Mucosa of descending colon (tissue), 3 donors: ENCODE measurements at regions not wholly inside any gene's neighbourhood (a gene's known extent, or its start where the extent isn't known, plus 50 kb on each side); places are given as distances from the start of the nearest gene placed in this dataset.

Experiments used
- ATAC-seq: fragments of 200-7000 bp; cut with Tn5 transposase; one replicate; pipeline ENCODE4 v1.9.1; 2020; ENCODE audit warnings: mild to moderate bottlenecking, moderate library complexity
- DNase-seq, 3 donors: peaks; one replicate each; pipeline ENCODE4 v3.0.0-alpha.2; 2020
- H3K36me3 ChIP-seq: fragments of 200-600 bp; one replicate; pipeline ENCODE4 v1.8.0; 2021; ENCODE audit warnings: low read depth, mild to moderate bottlenecking
- H3K4me1 ChIP-seq: fragments of 200-600 bp; one replicate; pipeline ENCODE4 v1.8.0; 2021; ENCODE audit warnings: low read depth, mild to moderate bottlenecking
- H3K4me3 ChIP-seq: fragments of 200-600 bp; one replicate; pipeline ENCODE4 v1.8.0; 2021; ENCODE audit warnings: mild to moderate bottlenecking
- H3K9me3 ChIP-seq: fragments of 200-600 bp; one replicate; pipeline ENCODE4 v1.8.0; 2021; ENCODE audit warnings: mild to moderate bottlenecking
- CTCF ChIP-seq: fragments of 200-600 bp; IDR thresholded peaks from one replicate; pipeline ENCODE4 v1.8.0; 2022; ENCODE audit warnings: antibody characterized with exemption, mild to moderate bottlenecking
- intact Hi-C, 2 donors: fragments of 100-400 bp; cut with DNase I in 1 of 2; cut with micrococcal nuclease in 1 of 2; formaldehyde crosslinking; loops; one replicate each; pipeline versions ENCODE4 v1.11.0 to v1.11.1; 2022; cut with DNase I, micrococcal nuclease
- donor health status: DM: no; HTN: no; CAD: no; lungs with moderate emphysema.
- donor health status: DM: no; HTN: no; CAD: no.
- donor health status: DM: no; HTN: yes; CAD: no.

DNA sequence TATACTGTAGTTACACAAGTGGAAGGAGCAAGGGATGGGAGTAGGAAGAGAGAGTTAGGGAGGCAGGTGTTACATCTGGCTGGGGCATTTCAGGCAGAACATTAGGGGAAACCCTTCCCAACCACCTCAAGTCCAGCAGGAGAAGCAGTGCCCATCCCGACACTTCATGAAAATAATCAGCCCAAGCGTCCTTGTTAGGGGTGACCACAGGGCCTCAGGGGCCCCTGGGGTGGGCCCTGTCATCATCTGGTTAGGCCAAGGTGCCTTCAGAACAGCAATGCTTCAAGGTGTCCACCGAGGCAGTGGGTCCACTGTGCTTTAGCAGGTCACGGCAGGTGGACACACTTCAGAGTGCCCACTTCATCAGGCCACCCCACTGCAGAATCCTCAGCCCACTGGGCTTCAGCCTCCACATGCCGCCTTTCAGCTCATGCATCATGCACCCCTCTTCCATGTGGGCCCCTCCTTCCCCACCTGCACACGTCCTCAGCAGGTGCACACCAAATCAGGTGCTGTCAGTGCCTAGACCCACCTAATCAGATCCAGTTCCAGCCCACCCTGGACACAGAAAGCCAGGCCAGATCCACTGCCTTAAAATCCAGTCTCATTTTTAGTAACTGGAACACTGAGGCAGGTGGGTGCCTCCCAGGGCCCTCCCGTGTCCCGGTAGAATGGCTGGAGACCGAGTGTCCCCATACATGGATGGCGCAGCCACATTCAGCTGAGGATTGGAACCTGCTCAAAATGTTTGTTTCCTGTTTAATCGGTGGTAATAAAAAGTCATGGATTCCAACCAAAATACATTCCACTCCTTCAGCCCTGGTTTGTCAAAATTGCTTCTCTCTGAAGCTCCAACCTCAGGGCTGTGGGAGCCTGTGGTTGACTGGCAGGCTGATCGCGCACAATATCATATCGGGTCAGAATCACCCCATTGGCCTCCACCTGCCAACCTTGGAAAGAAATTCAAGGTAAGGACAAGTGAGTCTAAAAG is 99.5 kb downstream of the ANKRD60 start:
- Histone ChIP-seq H3K9me3 (no peaks in the 10 kb centered on the region), H3K4me1 (no peaks in the 10 kb centered on the region), H3K4me3 (no peak overlapping the region), H3K36me3 (no peaks in the 10 kb centered on the region)
- ATAC-seq = no peak
- DNase-seq = no peak
- intact Hi-C loops = no loop called here
- no peak for TF ChIP-seq CTCF

GRCh38 chr20:58127701-58128111 is 100.7 kb downstream of the ANKRD60 start:
- Histone ChIP-seq H3K9me3 (no peaks in the 10 kb centered on the region), H3K4me1 (no peaks in the 10 kb centered on the region), H3K36me3 (no peaks in the 10 kb centered on the region), H3K4me3 (no peak overlapping the region)
- TF ChIP-seq CTCF = no peak
- DNase-seq (no peak), ATAC-seq (no peak)
- intact Hi-C loops = no loop called here

GRCh38 chr20:58125726-58126125 is 102.7 kb downstream of the ANKRD60 start:
- no peak for ATAC-seq
- Histone ChIP-seq H3K4me3 (no peak overlapping the region), H3K4me1 (no peaks in the 10 kb centered on the region), H3K9me3 (no peaks in the 10 kb centered on the region), H3K36me3 (no peaks in the 10 kb centered on the region)
- intact Hi-C loops = no loop called here
- TF ChIP-seq CTCF = no peak
- no peak for DNase-seq

DNA sequence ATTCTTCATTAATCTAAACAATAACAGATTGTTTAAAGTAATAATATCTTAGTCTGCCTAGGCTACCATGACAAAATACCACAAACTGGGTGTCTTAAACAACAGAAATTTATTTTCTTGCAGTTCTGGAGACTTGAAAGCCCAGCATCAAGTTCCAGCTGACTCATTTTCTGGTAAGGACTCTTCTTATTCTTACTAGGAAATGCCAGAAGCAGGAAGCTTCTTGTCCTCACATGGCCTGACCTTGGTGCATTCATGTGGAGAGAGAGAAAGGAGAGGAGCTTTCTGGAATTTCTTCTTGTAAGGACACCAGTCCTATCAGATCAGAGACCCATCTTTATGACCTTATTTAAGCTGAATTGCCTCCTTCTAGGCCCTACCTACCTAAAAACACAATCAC is 110.5 kb downstream of the ANKRD60 start:
- TF ChIP-seq CTCF = no peak
- ATAC-seq = no peak
- no peaks in the 10 kb centered on the region for H3K36me3 ChIP-seq
- no peaks in the 10 kb centered on the region for H3K4me1 ChIP-seq
- intact Hi-C loops = no loop called here
- H3K9me3 ChIP-seq = no peaks in the 10 kb centered on the region
- no peak for DNase-seq
- H3K4me3 ChIP-seq = no peak overlapping the region

DNA sequence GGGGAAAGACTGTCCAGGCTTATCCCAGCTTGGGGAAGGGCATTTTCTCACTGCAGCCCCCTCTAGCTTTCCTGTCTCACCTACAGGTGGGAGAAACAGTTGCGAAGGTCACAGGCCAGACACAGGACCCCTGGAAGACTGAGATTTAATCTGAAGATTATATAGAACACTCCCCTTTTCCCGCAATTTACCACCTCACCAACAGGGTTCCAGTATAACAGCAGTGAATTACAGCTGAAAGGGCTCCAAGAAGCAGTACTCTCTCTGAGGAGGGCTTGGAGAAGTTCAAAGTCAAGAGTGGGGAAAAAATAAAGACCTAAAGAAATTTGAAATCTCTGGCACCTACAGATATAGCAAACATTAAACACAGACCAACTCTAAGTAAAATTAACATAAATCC is 111.9 kb downstream of the ANKRD60 start:
- H3K4me3 ChIP-seq = no peak overlapping the region

More for the DNA sequence above, 111.9 kb downstream of the ANKRD60 start:
- intact Hi-C loops = no loop called here
- DNase-seq = no peak
- no peak for ATAC-seq
- no peak for TF ChIP-seq CTCF
- Histone ChIP-seq H3K4me1 (no peaks in the 10 kb centered on the region), H3K36me3 (no peaks in the 10 kb centered on the region), H3K9me3 (no peaks in the 10 kb centered on the region)
